HG02840 (cell line): ENCODE measurements at regions not wholly inside any gene's neighbourhood (a gene's known extent, or its start where the extent isn't known, plus 50 kb on each side); places are given as distances from the start of the nearest gene placed in this dataset.

Experiments used
- ATAC-seq: cut with Tn5 transposase; IDR thresholded peaks from one replicate; pipeline ENCODE4 v1.9.1; 2021; ENCODE audit warnings: mild to moderate bottlenecking, moderate library complexity, moderate number of reproducible peaks; ENCODE audit not compliant: unreplicated experiment, low FRiP score

GRCh38 chr2:33665039-33665438, 65.9 kb upstream of the FAM98A start:
- no peak for ATAC-seq

DNA sequence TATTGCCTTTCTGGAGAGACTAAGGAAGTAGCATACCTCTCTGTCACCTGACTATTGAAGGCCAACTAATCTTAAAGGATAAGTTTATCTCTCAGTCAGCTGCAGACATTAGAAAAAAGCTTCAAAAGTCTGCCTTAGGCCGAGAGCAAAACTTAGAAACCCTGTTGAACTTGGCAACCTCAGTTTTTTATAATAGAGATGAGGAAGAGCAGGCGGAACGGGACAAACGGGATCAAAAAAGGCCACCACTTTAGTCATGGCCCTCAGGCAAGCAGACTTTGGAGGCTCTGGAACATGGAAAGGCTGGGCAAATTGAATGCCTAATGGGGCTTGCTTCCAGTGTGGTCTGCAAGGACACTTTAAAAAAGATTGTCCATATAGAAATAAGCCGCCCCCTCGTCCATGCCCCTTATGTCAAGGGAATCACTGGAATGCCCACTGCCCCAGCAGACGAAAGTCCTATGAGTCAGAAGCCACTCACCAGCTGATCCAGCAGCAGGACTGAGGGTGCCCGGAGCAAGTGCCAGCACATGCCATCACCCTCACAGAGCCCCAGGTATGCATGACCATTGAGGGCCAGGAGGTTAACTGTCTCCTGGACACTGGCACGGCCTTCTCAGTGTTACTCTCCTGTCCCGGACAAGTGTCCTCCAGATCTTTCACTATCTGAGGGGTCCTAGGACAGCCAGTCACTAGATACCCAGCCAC, 61.5 kb upstream of the FAM98A start:
- no peak for ATAC-seq

GRCh38 chr2:33655626-33656320, 56.7 kb upstream of the FAM98A start:
- ATAC-seq = no peak

DNA sequence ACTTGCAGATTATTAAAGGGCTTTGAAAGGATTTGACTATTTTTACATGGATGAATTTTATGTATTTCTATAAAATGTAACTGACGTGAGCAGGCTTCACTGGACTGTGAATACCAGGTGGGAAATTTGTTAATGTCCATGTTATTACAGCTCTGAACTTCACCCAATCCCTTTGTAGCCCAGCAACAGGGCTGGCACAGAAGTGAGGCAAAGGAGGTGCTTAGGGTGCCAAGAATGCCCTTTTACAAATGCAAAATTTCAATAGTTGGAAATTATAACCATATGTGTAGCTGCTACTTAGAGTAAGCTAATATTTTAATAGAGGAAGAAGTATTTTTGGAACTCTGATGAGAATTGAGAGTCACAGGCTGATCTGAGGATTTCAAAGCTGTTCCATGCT, 53.7 kb upstream of the FAM98A start:
- no peak for ATAC-seq

- no peak for ATAC-seq
These were observed 51.1 kb upstream of the FAM98A start for GRCh38 chr2:33650171-33650570.
